ENCODE measurements at regions not wholly inside any gene's neighbourhood (a gene's known extent, or its start where the extent isn't known, plus 50 kb on each side); places are given as distances from the start of the nearest gene placed in this dataset.

- TF ChIP-seq CTCF (IDR thresholded peaks at IDR 0.05) (no peak), POLR2A (IDR thresholded peaks at IDR 0.05) (no peak)
These were observed 294.9 kb upstream of the FOXF1 start for GRCh38 chr16:86215233-86215978.

Measured in testis (tissue), 2 donors.